ENCODE measurements at regions not wholly inside any gene's neighbourhood (a gene's known extent, or its start where the extent isn't known, plus 50 kb on each side); places are given as distances from the start of the nearest gene placed in this dataset.
"Not testable (repeated sequence)": the region's sequence is repeated elsewhere in the genome, so short reads cannot be mapped to it uniquely, and the experiment has no call there.

DNA sequence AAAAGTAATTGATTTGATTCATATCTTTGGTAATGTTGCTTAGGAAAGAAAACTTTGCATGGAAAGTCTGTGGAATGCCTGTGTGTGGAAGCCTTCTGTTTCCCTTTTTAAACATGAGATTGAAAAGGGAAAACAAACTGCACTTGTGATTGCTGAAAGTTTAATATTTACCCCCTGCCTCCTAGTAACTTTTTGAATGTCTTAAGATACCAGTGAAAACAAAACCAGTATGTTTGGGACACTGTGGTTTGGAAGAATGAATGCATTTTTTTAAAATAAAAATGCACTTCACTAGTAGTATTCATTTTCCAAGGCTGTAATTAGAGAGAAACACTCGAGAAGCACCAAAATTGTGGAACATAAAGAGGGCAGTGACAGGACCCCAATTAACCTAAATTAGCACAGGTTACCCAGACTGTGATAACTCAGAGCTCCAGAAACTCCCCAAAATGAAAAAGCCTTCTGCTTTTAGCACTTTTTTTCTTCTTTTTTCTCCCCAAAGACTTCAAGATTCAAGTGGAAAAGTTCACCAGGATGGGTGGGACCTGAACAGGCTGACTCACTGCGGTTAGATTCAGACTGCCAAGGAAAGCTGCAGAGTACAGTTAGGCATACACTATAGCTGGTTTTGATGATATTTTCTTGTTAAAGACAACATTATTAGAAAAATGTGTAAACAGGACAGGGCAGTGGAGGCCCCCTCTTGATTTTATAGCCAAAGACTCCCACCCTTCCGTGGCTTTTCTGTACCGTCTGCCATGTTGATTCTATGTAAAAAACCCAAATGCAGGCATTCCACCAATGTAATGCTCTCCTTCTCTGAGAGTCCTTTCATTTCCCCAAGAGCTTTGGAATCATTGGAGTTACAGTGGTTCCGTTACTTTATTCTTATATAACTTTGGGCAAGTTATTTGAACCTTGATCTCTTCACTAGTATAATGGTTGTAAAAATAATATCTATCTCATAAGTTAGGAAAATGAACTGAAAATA lies 88.6 kb upstream of the NBPF26 start:
- H3K27ac ChIP-seq (ENCODE audit: low read depth, low read length); H3K4me2 ChIP-seq (ENCODE audit: low read length); H3K9ac ChIP-seq (ENCODE audit: low read length); BruUV-seq (replicated peaks); H3K4me1 ChIP-seq (ENCODE audit: control insufficient read depth in 1 of 2, insufficient read depth in 2 of 2, low read length in 2 of 2); H4K20me1 ChIP-seq (ENCODE audit: insufficient read depth); H2AFZ ChIP-seq (ENCODE audit: low read depth, low read length, poor library complexity, severe bottlenecking); H3K9me3 ChIP-seq (ENCODE audit: control insufficient read depth in 1 of 2, insufficient read depth in 1 of 2, low read depth in 1 of 2, low read length in 2 of 2); CTCF ChIA-PET; H3K9me2 ChIP-seq (ENCODE audit: insufficient read depth); POLR2A ChIA-PET; H3K4me3 ChIP-seq (replicated peaks in 1 of 2; ENCODE audit: low read depth in 1 of 2, low read length in 2 of 2); DNase-seq (ENCODE audit: low read depth, low spot score); H3K27me3 ChIP-seq (ENCODE audit: insufficient read depth, low read length); H3K79me2 ChIP-seq (ENCODE audit: insufficient read depth, low read length); H3K36me3 ChIP-seq (ENCODE audit: control insufficient read depth in 1 of 2, insufficient read depth in 2 of 2, low read length in 2 of 2); RAD21 ChIA-PET (ENCODE audit: low non-redundant PET in 1 of 2, low total read pairs in 2 of 2, uncharacterized antibody in 2 of 2, unreplicated experiment in 2 of 2); intact Hi-C loops (cut with micrococcal nuclease): not testable (repeated sequence)
- ATAC-seq, result peak; percentile 70

DNA sequence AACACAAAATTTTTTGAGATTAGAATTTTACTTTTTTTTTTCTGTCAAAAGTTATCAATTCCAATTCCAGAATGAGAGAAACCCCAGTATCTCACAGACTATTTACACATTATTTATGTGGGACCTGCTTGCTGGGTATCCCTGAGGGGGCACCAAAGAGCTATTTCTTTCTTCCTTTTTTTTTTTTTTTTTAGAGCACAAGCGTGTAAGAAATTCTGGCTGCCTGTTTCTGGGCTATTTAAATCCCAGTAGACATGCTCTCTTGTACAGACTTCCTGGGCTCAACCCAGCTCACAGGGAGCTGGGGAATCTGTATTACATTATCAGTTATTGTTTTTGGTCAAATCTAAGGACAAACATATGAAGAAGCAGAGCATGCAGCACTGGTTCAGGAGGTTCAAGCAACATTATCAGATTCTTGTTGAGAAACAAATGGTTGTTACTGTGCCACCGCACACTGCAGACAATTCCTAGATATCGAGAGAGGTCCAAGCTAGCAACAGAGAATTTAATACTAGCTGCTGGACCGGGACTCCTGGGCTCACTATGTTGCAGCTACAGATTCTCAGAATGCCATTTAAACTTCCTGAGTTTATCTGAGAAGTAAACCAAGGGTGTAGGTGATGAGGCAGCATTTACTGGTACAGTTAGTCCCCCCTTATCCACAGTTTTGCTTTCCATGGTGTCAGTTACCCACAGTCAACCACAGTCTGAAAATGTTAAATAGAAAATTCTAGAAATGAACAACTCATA lies 83.3 kb upstream of the NBPF26 start:
- H2AFZ ChIP-seq (ENCODE audit: low read depth, low read length, poor library complexity, severe bottlenecking); BruUV-seq (replicated peaks); H3K9me2 ChIP-seq (ENCODE audit: insufficient read depth); H3K4me2 ChIP-seq (ENCODE audit: low read length); H3K9ac ChIP-seq (ENCODE audit: low read length); H3K9me3 ChIP-seq (ENCODE audit: control insufficient read depth in 1 of 2, insufficient read depth in 1 of 2, low read depth in 1 of 2, low read length in 2 of 2); H3K36me3 ChIP-seq (ENCODE audit: control insufficient read depth in 1 of 2, insufficient read depth in 2 of 2, low read length in 2 of 2); H3K4me3 ChIP-seq (replicated peaks in 1 of 2; ENCODE audit: low read depth in 1 of 2, low read length in 2 of 2); H4K20me1 ChIP-seq (ENCODE audit: insufficient read depth); H3K4me1 ChIP-seq (ENCODE audit: control insufficient read depth in 1 of 2, insufficient read depth in 2 of 2, low read length in 2 of 2); CTCF ChIA-PET; intact Hi-C loops (cut with micrococcal nuclease); POLR2A ChIA-PET; H3K27ac ChIP-seq (ENCODE audit: low read depth, low read length); RAD21 ChIA-PET (ENCODE audit: low non-redundant PET in 1 of 2, low total read pairs in 2 of 2, uncharacterized antibody in 2 of 2, unreplicated experiment in 2 of 2); H3K27me3 ChIP-seq (ENCODE audit: insufficient read depth, low read length); H3K79me2 ChIP-seq (ENCODE audit: insufficient read depth, low read length); DNase-seq (ENCODE audit: low read depth, low spot score): not testable (repeated sequence)
- peak; percentile 50 for ATAC-seq

DNA sequence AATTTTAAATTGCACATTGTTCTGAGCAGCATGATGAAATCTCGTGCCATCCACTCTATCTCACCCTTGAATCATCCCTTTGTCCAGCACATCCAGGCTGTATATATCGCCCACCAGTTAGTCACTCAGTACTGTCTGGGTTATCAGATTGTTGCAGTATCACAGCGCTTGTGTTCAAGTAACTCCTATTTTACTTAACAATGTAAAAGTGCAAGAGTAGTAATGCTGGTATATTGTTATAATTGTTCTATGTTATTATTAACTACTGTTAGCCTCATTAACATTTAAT lies 82.8 kb upstream of the NBPF26 start:
- ATAC-seq; POLR2A ChIA-PET; H3K9ac ChIP-seq (ENCODE audit: low read length); DNase-seq (ENCODE audit: low read depth, low spot score); H4K20me1 ChIP-seq (ENCODE audit: insufficient read depth); H3K27ac ChIP-seq (ENCODE audit: low read depth, low read length); RAD21 ChIA-PET (ENCODE audit: low non-redundant PET in 1 of 2, low total read pairs in 2 of 2, uncharacterized antibody in 2 of 2, unreplicated experiment in 2 of 2); H3K9me3 ChIP-seq (ENCODE audit: control insufficient read depth in 1 of 2, insufficient read depth in 1 of 2, low read depth in 1 of 2, low read length in 2 of 2); H3K36me3 ChIP-seq (ENCODE audit: control insufficient read depth in 1 of 2, insufficient read depth in 2 of 2, low read length in 2 of 2); H3K4me1 ChIP-seq (ENCODE audit: control insufficient read depth in 1 of 2, insufficient read depth in 2 of 2, low read length in 2 of 2); H3K4me3 ChIP-seq (replicated peaks in 1 of 2; ENCODE audit: low read depth in 1 of 2, low read length in 2 of 2); CTCF ChIA-PET; H2AFZ ChIP-seq (ENCODE audit: low read depth, low read length, poor library complexity, severe bottlenecking); BruUV-seq (replicated peaks); intact Hi-C loops (cut with micrococcal nuclease); H3K9me2 ChIP-seq (ENCODE audit: insufficient read depth); H3K79me2 ChIP-seq (ENCODE audit: insufficient read depth, low read length); H3K4me2 ChIP-seq (ENCODE audit: low read length); H3K27me3 ChIP-seq (ENCODE audit: insufficient read depth, low read length): not testable (repeated sequence)

DNA sequence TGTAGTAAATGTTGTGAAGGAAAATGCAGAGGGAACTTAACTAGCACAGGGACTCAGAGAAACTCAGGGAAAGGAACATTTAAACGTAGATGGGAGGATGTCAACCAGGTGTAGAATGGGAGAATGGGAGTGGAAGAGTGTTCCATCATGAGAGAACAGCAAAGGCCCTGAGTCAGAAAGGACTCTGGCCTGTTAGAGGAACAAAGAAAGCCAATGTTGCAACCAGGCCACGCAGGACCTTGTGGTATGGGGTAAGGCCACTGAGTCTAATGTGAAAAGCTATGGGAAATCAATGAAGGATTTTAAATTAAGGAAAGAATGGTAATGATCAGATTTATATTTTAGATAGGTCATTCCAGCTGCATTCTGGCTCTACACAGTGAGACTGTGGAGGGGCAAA lies 76.6 kb upstream of the NBPF26 start:
- H4K20me1 ChIP-seq (ENCODE audit: insufficient read depth); ATAC-seq; H2AFZ ChIP-seq (ENCODE audit: low read depth, low read length, poor library complexity, severe bottlenecking); H3K9ac ChIP-seq (ENCODE audit: low read length); POLR2A ChIA-PET; BruUV-seq (replicated peaks); RAD21 ChIA-PET (ENCODE audit: low non-redundant PET in 1 of 2, low total read pairs in 2 of 2, uncharacterized antibody in 2 of 2, unreplicated experiment in 2 of 2); H3K4me3 ChIP-seq (replicated peaks in 1 of 2; ENCODE audit: low read depth in 1 of 2, low read length in 2 of 2); H3K4me2 ChIP-seq (ENCODE audit: low read length); H3K79me2 ChIP-seq (ENCODE audit: insufficient read depth, low read length); intact Hi-C loops (cut with micrococcal nuclease); H3K9me3 ChIP-seq (ENCODE audit: control insufficient read depth in 1 of 2, insufficient read depth in 1 of 2, low read depth in 1 of 2, low read length in 2 of 2); H3K4me1 ChIP-seq (ENCODE audit: control insufficient read depth in 1 of 2, insufficient read depth in 2 of 2, low read length in 2 of 2); CTCF ChIA-PET; H3K27ac ChIP-seq (ENCODE audit: low read depth, low read length); H3K36me3 ChIP-seq (ENCODE audit: control insufficient read depth in 1 of 2, insufficient read depth in 2 of 2, low read length in 2 of 2); DNase-seq (ENCODE audit: low read depth, low spot score); H3K27me3 ChIP-seq (ENCODE audit: insufficient read depth, low read length); H3K9me2 ChIP-seq (ENCODE audit: insufficient read depth): not testable (repeated sequence)

All from HCT116 (cell line).